CD4-positive, alpha-beta T cell treated with Interleukin-15 for 1 hour (primary cell): ENCODE measurements at regions not wholly inside any gene's neighbourhood (a gene's known extent, or its start where the extent isn't known, plus 50 kb on each side); places are given as distances from the start of the nearest gene placed in this dataset.

Experiments
- DNase-seq: peaks from one replicate; pipeline ENCODE4 v3.0.0-alpha.2; 2020

DNA sequence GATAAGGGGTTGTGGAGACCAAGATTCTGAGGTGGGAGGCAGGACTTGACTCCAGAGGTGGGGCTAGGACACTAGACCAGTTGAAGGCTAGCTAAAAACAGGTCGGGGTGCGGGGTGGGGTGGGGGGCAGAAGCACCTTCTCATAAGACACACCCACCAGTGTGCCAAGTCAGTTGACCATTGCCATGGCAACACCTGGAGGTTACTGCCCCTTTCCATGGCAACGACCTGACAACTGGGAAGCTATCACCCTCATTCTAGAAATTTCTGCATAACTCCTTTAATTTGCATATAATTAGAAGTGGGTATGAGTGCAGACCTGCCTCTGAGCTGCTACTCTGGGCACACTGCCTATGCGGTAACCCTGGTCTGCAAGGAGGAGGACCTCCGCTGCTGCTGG lies 53.9 kb upstream of the ALOX12 start:
- DNase-seq = no peak

- DNase-seq = no peak
Observed at GRCh38 chr17:6943406-6943805, 52.4 kb upstream of the ALOX12 start.
